ENCODE measurements at regions not wholly inside any gene's neighbourhood (a gene's known extent, or its start where the extent isn't known, plus 50 kb on each side); places are given as distances from the start of the nearest gene placed in this dataset.
A peak's percentile ranks its signal among the peaks of the same experiment; 100 is the strongest.
"Not testable (repeated sequence)": the region's sequence is repeated elsewhere in the genome, so short reads cannot be mapped to it uniquely, and the experiment has no call there.

DNA sequence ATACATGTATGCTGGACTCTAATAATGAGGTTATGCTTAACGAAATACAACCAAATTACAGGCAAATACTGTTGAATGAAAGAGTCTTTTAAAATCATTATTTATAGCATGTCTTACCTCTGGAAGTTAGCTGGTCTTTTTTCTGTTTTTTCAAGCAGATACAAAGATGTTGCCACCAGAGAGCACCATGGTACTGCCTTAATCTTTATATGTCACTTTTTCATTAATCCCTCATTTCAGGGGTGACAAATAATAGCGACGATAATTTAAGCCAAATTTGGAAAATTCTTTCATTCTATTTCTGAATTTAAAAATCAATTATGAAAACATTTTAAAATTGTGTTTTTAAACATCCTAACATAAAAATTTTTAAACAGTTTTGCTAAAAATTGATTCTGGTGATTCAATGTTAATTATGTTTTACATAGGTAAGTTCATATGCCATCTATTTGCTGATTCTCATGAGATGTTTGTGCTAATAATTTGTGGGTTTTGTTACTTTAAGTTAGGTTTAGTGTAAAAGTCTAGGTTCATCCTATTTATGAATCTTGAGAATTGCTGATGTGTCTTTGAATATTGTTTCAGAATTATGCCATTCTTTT lies 379.3 kb upstream of the SGCG start:
- TF ChIP-seq, protein P1, sequence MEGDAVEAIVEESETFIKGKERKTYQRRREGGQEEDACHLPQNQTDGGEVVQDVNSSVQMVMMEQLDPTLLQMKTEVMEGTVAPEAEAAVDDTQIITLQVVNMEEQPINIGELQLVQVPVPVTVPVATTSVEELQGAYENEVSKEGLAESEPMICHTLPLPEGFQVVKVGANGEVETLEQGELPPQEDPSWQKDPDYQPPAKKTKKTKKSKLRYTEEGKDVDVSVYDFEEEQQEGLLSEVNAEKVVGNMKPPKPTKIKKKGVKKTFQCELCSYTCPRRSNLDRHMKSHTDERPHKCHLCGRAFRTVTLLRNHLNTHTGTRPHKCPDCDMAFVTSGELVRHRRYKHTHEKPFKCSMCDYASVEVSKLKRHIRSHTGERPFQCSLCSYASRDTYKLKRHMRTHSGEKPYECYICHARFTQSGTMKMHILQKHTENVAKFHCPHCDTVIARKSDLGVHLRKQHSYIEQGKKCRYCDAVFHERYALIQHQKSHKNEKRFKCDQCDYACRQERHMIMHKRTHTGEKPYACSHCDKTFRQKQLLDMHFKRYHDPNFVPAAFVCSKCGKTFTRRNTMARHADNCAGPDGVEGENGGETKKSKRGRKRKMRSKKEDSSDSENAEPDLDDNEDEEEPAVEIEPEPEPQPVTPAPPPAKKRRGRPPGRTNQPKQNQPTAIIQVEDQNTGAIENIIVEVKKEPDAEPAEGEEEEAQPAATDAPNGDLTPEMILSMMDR (IDR thresholded peaks at IDR 0.05; ENCODE audit: low read depth, low read length): no peak
- TF ChIP-seq MYC (IDR thresholded peaks at IDR 0.05; ENCODE audit: low read depth, low read length): no peak
- no peak for TF ChIP-seq POLR2A (IDR thresholded peaks at IDR 0.05; ENCODE audit: extremely low read depth, insufficient read length)
- TF ChIP-seq, protein P2, sequence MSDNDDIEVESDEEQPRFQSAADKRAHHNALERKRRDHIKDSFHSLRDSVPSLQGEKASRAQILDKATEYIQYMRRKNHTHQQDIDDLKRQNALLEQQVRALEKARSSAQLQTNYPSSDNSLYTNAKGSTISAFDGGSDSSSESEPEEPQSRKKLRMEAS (IDR thresholded peaks at IDR 0.05; ENCODE audit: low read depth, low read length): no peak
- DNase-seq (ENCODE audit: low read depth): peak; percentile 15
- H3K4me3 ChIP-seq (ENCODE audit: low read depth, low read length): no peak overlapping the region

GRCh38 chr13:22812793-22813192 lies 368.0 kb upstream of the SGCG start:
- TF ChIP-seq, protein P1 (IDR thresholded peaks at IDR 0.05; ENCODE audit: low read depth, low read length): no peak
- TF ChIP-seq, protein P2 (IDR thresholded peaks at IDR 0.05; ENCODE audit: low read depth, low read length): no peak
- TF ChIP-seq MYC (IDR thresholded peaks at IDR 0.05; ENCODE audit: low read depth, low read length) (no peak), POLR2A (IDR thresholded peaks at IDR 0.05; ENCODE audit: extremely low read depth, insufficient read length) (no peak)
- H3K4me3 ChIP-seq (ENCODE audit: low read depth, low read length): no peak overlapping the region
- no peak for DNase-seq (ENCODE audit: low read depth)

DNA sequence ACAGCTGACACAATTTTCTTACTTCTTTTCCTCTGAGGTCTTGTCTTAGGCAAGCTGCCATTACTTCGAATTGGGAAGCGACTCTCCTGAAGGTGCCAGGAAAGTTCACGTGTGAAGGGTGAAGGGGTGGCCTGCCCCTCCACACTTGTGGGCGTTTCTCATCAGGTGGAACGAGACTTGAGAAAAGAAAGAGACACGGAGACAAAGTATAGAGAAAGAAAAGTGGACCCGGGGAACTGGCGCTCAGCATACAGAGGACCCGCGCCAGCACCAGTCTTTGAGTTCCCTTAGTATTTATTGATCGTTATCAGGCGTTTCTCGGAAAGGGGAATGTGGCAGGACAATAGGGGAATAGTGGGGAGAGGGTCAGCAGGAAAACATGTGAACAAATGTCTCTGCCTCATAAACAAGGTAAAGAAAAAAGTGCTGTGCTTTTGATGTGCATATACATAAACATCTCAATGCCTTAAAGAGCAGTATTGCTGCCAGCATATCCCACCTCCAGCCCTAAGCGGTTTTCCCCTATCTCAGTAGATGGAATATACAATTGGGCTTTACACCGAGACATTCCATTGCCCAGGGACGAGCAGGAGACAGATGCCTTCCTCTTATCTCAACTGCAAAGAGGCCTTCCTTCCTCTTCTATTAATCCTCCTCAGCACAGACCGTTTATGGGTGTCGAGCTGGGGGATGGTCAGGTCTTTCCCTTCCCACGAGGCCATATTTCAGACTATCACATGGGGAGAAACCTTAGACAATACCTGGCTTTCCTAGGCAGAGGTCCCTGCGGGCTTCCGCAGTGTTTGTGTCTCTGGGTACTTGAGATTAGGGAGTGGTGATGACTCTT lies 367.0 kb upstream of the SGCG start:
- DNase-seq (ENCODE audit: low read depth); H3K4me3 ChIP-seq (ENCODE audit: low read depth, low read length): not testable (repeated sequence)

DNA sequence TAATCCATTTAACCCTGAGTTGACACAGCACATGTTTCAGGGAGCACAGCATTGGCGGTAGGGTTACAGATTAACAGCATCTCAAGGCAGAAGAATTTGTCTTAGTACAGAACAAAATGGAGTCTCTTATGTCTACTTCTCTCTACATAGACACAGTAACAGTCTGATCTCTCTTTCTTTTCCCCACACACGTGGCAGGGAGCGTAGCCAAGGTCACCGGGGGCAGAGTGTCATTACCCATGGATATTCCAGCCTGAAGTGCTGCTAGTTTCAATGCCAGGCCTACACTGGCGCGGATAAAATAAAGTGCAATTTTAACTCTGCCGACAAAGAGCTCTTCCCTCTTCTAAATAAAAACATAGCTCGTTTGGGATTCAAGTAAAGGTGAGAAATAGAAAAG lies 366.3 kb upstream of the SGCG start:
- H3K4me3 ChIP-seq (ENCODE audit: low read depth, low read length); DNase-seq (ENCODE audit: low read depth): not testable (repeated sequence)

GRCh38 chr13:22821589-22821988 lies 359.2 kb upstream of the SGCG start:
- H3K4me3 ChIP-seq (ENCODE audit: low read depth, low read length): no peak overlapping the region
- TF ChIP-seq POLR2A (IDR thresholded peaks at IDR 0.05; ENCODE audit: extremely low read depth, insufficient read length): no peak
- TF ChIP-seq, protein P1 (IDR thresholded peaks at IDR 0.05; ENCODE audit: low read depth, low read length): no peak
- TF ChIP-seq, protein P2 (IDR thresholded peaks at IDR 0.05; ENCODE audit: low read depth, low read length): no peak
- DNase-seq (ENCODE audit: low read depth): no peak

DNA sequence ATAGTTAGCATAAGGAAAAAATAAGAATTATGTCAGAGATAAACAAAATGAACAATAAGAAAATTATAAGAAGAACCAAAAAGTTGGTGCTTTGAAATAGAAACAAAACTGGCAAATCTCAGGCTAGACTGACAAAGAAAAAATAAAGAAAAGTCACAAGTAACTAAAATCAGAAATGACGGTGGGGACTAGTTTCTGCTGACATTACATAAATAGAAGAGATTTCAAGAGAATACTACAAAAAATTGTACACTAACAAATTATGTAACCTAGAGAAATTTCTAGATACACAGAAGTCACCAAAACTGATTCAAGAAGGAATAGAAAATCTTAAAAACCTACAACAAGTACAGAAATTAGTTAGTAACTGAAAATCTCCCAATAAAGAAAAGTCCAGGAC lies 355.6 kb upstream of the SGCG start:
- TF ChIP-seq, protein P2 (IDR thresholded peaks at IDR 0.05; ENCODE audit: low read depth, low read length): no peak
- TF ChIP-seq, protein P1 (IDR thresholded peaks at IDR 0.05; ENCODE audit: low read depth, low read length): no peak
- TF ChIP-seq POLR2A (IDR thresholded peaks at IDR 0.05; ENCODE audit: extremely low read depth, insufficient read length) (no peak), MYC (IDR thresholded peaks at IDR 0.05; ENCODE audit: low read depth, low read length) (no peak)
- no peak overlapping the region for H3K4me3 ChIP-seq (ENCODE audit: low read depth, low read length)
- no peak for DNase-seq (ENCODE audit: low read depth)

DNA sequence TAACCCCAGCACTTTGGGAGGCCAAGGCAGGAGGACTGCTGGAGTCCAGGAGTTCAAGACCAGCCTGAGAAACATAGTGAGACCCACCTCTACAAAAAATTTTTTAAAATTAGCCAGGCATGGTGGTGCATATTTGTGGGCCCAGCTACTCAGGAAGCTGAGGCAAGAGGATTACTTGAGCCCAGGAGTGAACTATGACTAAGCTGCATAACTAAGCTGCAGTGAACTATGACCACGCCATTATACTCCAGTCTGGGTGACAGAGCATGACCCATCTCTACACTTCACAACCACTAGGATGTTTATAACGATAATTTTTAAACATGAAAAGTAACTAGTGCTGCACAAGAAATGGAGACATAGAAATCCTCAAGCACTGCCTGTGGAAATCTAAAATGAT lies 352.7 kb upstream of the SGCG start:
- DNase-seq (ENCODE audit: low read depth): no peak
- TF ChIP-seq, protein P2 (IDR thresholded peaks at IDR 0.05; ENCODE audit: low read depth, low read length): no peak
- TF ChIP-seq, protein P1 (IDR thresholded peaks at IDR 0.05; ENCODE audit: low read depth, low read length): no peak
- no peak for TF ChIP-seq POLR2A (IDR thresholded peaks at IDR 0.05; ENCODE audit: extremely low read depth, insufficient read length)
- no peak for TF ChIP-seq MYC (IDR thresholded peaks at IDR 0.05; ENCODE audit: low read depth, low read length)
- no peak overlapping the region for H3K4me3 ChIP-seq (ENCODE audit: low read depth, low read length)
